ENCODE measurements at regions not wholly inside any gene's neighbourhood (a gene's known extent, or its start where the extent isn't known, plus 50 kb on each side); places are given as distances from the start of the nearest gene placed in this dataset.

DNA sequence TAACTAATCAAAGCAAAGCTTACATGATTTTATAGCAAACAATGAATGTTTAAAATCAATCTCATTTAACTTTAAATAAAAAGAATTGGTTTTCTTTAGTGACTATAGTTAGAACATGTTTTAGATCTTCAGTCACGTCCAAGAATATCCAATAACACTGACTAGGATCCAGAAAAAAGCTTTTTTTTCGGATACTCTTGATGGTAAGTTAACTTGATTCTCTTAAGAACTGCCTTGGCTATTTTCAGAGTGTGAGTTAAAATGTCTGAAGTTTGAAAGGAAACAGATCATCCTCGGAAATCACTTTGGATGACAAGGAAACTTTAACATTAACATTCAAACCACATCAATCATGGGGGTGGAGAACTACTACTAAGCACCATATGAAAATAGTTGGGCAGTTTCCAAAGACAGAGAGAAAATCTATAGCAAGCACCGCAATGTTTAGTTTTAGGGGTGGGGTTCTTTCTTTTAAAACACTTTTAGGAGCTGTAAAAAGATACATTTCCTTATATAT lies 83.7 kb upstream of the SLC27A6 start:
- H3K4me2 ChIP-seq: no peak overlapping the region
- no peak overlapping the region for H3K4me3 Mint-ChIP-seq
- H2AFZ ChIP-seq: no peak overlapping the region
- H3K4me1 Mint-ChIP-seq: peaks cover 12% of the 10 kb centered on the region
- TF ChIP-seq POLR2AphosphoS5 (IDR thresholded peaks at IDR 0.05; ENCODE audit: low read depth) (no peak), JUNB (IDR thresholded peaks at IDR 0.05; ENCODE audit: unreplicated experiment) (no peak), NANOG (IDR thresholded peaks at IDR 0.05; ENCODE audit: borderline replicate concordance) (no peak), CREB1 (CRISPR knock-in tag; IDR thresholded peaks at IDR 0.05; ENCODE audit: low read depth) (no peak), STAT1 (IDR thresholded peaks at IDR 0.05; ENCODE audit: unreplicated experiment) (no peak), EZH2 (IDR thresholded peaks at IDR 0.05; ENCODE audit: low read depth, unreplicated experiment) (no peak), ZNF331 (CRISPR knock-in tag; IDR thresholded peaks at IDR 0.05; ENCODE audit: low read depth) (no peak), ZNF114 (CRISPR knock-in tag; IDR thresholded peaks at IDR 0.05) (no peak), ETS1 (IDR thresholded peaks at IDR 0.05) (no peak), EZH2phosphoT487 (IDR thresholded peaks at IDR 0.05; ENCODE audit: unreplicated experiment) (no peak), REST (IDR thresholded peaks at IDR 0.05; ENCODE audit: unreplicated experiment) (no peak)
- TF ChIP-seq, protein P1, sequence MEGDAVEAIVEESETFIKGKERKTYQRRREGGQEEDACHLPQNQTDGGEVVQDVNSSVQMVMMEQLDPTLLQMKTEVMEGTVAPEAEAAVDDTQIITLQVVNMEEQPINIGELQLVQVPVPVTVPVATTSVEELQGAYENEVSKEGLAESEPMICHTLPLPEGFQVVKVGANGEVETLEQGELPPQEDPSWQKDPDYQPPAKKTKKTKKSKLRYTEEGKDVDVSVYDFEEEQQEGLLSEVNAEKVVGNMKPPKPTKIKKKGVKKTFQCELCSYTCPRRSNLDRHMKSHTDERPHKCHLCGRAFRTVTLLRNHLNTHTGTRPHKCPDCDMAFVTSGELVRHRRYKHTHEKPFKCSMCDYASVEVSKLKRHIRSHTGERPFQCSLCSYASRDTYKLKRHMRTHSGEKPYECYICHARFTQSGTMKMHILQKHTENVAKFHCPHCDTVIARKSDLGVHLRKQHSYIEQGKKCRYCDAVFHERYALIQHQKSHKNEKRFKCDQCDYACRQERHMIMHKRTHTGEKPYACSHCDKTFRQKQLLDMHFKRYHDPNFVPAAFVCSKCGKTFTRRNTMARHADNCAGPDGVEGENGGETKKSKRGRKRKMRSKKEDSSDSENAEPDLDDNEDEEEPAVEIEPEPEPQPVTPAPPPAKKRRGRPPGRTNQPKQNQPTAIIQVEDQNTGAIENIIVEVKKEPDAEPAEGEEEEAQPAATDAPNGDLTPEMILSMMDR (conservative IDR thresholded peaks at IDR 0.05; ENCODE audit: low read depth in 2 of 2): no peak
- TF ChIP-seq, protein P2, sequence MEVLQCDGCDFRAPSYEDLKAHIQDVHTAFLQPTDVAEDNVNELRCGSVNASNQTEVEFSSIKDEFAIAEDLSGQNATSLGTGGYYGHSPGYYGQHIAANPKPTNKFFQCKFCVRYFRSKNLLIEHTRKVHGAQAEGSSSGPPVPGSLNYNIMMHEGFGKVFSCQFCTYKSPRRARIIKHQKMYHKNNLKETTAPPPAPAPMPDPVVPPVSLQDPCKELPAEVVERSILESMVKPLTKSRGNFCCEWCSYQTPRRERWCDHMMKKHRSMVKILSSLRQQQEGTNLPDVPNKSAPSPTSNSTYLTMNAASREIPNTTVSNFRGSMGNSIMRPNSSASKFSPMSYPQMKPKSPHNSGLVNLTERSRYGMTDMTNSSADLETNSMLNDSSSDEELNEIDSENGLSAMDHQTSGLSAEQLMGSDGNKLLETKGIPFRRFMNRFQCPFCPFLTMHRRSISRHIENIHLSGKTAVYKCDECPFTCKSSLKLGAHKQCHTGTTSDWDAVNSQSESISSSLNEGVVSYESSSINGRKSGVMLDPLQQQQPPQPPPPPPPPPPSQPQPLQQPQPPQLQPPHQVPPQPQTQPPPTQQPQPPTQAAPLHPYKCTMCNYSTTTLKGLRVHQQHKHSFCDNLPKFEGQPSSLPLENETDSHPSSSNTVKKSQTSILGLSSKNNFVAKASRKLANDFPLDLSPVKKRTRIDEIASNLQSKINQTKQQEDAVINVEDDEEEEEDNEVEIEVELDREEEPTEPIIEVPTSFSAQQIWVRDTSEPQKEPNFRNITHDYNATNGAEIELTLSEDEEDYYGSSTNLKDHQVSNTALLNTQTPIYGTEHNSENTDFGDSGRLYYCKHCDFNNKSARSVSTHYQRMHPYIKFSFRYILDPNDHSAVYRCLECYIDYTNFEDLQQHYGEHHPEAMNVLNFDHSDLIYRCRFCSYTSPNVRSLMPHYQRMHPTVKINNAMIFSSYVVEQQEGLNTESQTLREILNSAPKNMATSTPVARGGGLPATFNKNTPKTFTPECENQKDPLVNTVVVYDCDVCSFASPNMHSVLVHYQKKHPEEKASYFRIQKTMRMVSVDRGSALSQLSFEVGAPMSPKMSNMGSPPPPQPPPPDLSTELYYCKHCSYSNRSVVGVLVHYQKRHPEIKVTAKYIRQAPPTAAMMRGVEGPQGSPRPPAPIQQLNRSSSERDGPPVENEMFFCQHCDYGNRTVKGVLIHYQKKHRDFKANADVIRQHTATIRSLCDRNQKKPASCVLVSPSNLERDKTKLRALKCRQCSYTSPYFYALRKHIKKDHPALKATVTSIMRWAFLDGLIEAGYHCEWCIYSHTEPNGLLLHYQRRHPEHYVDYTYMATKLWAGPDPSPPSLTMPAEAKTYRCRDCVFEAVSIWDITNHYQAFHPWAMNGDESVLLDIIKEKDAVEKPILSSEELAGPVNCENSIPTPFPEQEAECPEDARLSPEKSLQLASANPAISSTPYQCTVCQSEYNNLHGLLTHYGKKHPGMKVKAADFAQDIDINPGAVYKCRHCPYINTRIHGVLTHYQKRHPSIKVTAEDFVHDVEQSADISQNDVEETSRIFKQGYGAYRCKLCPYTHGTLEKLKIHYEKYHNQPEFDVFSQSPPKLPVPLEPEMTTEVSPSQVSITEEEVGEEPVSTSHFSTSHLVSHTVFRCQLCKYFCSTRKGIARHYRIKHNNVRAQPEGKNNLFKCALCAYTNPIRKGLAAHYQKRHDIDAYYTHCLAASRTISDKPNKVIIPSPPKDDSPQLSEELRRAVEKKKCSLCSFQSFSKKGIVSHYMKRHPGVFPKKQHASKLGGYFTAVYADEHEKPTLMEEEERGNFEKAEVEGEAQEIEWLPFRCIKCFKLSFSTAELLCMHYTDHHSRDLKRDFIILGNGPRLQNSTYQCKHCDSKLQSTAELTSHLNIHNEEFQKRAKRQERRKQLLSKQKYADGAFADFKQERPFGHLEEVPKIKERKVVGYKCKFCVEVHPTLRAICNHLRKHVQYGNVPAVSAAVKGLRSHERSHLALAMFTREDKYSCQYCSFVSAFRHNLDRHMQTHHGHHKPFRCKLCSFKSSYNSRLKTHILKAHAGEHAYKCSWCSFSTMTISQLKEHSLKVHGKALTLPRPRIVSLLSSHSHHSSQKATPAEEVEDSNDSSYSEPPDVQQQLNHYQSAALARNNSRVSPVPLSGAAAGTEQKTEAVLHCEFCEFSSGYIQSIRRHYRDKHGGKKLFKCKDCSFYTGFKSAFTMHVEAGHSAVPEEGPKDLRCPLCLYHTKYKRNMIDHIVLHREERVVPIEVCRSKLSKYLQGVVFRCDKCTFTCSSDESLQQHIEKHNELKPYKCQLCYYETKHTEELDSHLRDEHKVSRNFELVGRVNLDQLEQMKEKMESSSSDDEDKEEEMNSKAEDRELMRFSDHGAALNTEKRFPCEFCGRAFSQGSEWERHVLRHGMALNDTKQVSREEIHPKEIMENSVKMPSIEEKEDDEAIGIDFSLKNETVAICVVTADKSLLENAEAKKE (CRISPR knock-in tag; IDR thresholded peaks at IDR 0.05): no peak
- H3K9me2 ChIP-seq (ENCODE audit: insufficient read depth): no peaks in the 10 kb centered on the region
- H3K79me2 ChIP-seq (replicated peaks; ENCODE audit: insufficient read depth): no peaks in the 10 kb centered on the region
- H3K36me3 ChIP-seq (ENCODE audit: insufficient read depth): no peaks in the 10 kb centered on the region
- peaks cover 1% of the 10 kb centered on the region for H3K27me3 Mint-ChIP-seq (ENCODE audit: insufficient read depth, low read depth, poor library complexity)
- DNase-seq (ENCODE audit: low spot score) (no peak), ATAC-seq (no peak)
- H3K27ac ChIP-seq (ENCODE audit: low read depth): no peak overlapping the region
- peaks cover 11% of the 10 kb centered on the region for H3K4me1 ChIP-seq (ENCODE audit: insufficient read depth)
- no peaks in the 10 kb centered on the region for H3K36me3 Mint-ChIP-seq (ENCODE audit: low read depth)
- no peaks in the 10 kb centered on the region for H3K27me3 ChIP-seq (ENCODE audit: insufficient read depth)
- H3K27ac Mint-ChIP-seq: no peak overlapping the region
- H3K9me3 Mint-ChIP-seq: peaks cover 4% of the 10 kb centered on the region; the same call in 1 of the 3 replicates
- H4K20me1 ChIP-seq (replicated peaks; ENCODE audit: insufficient read depth): no peaks in the 10 kb centered on the region
- H3F3A ChIP-seq (replicated peaks; ENCODE audit: low read depth): no peaks in the 10 kb centered on the region
- no peak overlapping the region for H3K4me3 ChIP-seq

Data from GM23338 (cell line).